ENCODE measurements at regions not wholly inside any gene's neighbourhood (a gene's known extent, or its start where the extent isn't known, plus 50 kb on each side); places are given as distances from the start of the nearest gene placed in this dataset.

GRCh38 chr12:75677522-75677921 lies 166.1 kb upstream of the KRR1 start:
- TF ChIP-seq, protein P1, sequence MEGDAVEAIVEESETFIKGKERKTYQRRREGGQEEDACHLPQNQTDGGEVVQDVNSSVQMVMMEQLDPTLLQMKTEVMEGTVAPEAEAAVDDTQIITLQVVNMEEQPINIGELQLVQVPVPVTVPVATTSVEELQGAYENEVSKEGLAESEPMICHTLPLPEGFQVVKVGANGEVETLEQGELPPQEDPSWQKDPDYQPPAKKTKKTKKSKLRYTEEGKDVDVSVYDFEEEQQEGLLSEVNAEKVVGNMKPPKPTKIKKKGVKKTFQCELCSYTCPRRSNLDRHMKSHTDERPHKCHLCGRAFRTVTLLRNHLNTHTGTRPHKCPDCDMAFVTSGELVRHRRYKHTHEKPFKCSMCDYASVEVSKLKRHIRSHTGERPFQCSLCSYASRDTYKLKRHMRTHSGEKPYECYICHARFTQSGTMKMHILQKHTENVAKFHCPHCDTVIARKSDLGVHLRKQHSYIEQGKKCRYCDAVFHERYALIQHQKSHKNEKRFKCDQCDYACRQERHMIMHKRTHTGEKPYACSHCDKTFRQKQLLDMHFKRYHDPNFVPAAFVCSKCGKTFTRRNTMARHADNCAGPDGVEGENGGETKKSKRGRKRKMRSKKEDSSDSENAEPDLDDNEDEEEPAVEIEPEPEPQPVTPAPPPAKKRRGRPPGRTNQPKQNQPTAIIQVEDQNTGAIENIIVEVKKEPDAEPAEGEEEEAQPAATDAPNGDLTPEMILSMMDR (IDR thresholded peaks at IDR 0.05): no peak
- TF ChIP-seq POLR2A (IDR thresholded peaks at IDR 0.05): no peak

Measured in body of pancreas (tissue), 4 donors.